Hepatocyte (in vitro differentiated cells): ENCODE measurements at regions not wholly inside any gene's neighbourhood (a gene's known extent, or its start where the extent isn't known, plus 50 kb on each side); places are given as distances from the start of the nearest gene placed in this dataset. TPM values are rescaled to one million over a fixed set of nuclear protein-coding genes. Genes with fewer than 3 reads are reported as not detected.

Experiments used
- DNase-seq: peaks from one replicate; pipeline ENCODE4 v3.0.0-alpha.2; 2016; ENCODE audit warnings: low spot score
- H2AFZ ChIP-seq: fragments of 200-600 bp; sonication (generic); 2 replicates; pipeline ENCODE4 v1.6.0; 2016; ENCODE audit warnings: antibody characterized with exemption, mild to moderate bottlenecking
- H3K27ac ChIP-seq: fragments of 200-600 bp; sonication (generic); 2 replicates; pipeline ENCODE4 v1.5.1; 2016; ENCODE audit warnings: mild to moderate bottlenecking
- H3K27me3 ChIP-seq: fragments of 200-600 bp; sonication (generic); 2 replicates; pipeline ENCODE4 v1.6.1; 2016
- H3K36me3 ChIP-seq: fragments of 200-600 bp; sonication (generic); replicated peaks from 2 replicates; pipeline ENCODE4 v1.5.1; 2016; ENCODE audit warnings: low read depth; ENCODE audit not compliant: insufficient read depth
- H3K4me1 ChIP-seq: fragments of 200-600 bp; sonication (generic); 2 replicates; pipeline ENCODE4 v1.5.1; 2016; ENCODE audit warnings: mild to moderate bottlenecking, moderate library complexity; ENCODE audit not compliant: insufficient read depth
- H3K4me2 ChIP-seq: fragments of 200-600 bp; sonication (generic); 2 replicates; pipeline ENCODE4 v1.6.0; 2016
- H3K4me3 ChIP-seq: fragments of 200-600 bp; sonication (generic); 2 replicates; pipeline ENCODE4 v1.5.1; 2016; ENCODE audit warnings: mild to moderate bottlenecking
- H3K79me2 ChIP-seq: fragments of 200-600 bp; sonication (generic); 2 replicates; pipeline ENCODE4 v1.6.0; 2017; ENCODE audit warnings: mild to moderate bottlenecking
- H3K9me2 ChIP-seq: fragments of 200-600 bp; sonication (generic); replicated peaks from 2 replicates; pipeline ENCODE4 v1.6.0; 2017; ENCODE audit warnings: mild to moderate bottlenecking; ENCODE audit not compliant: insufficient read depth
- H3K9me3 ChIP-seq: fragments of 200-600 bp; sonication (generic); 2 replicates; pipeline ENCODE4 v1.5.1; 2016; ENCODE audit warnings: low read depth, mild to moderate bottlenecking
- H4K20me1 ChIP-seq: fragments of 200-600 bp; sonication (generic); 2 replicates; pipeline ENCODE4 v1.6.0; 2016; ENCODE audit warnings: mild to moderate bottlenecking; ENCODE audit not compliant: insufficient read depth, poor library complexity, severe bottlenecking
- EZH2 ChIP-seq: fragments of 200-600 bp; sonication (generic); IDR thresholded peaks from 2 replicates; pipeline ENCODE4 v1.6.1; 2016; ENCODE audit warnings: antibody characterized with exemption, mild to moderate bottlenecking, borderline replicate concordance
- EZH2phosphoT487 ChIP-seq: fragments of 200-600 bp; sonication (generic); IDR thresholded peaks from one replicate; pipeline ENCODE4 v1.6.1; 2018; ENCODE audit warnings: antibody characterized with exemption, mild to moderate bottlenecking, low read depth, moderate library complexity; ENCODE audit not compliant: unreplicated experiment, severe bottlenecking
- WGBS: methylation state at CpG from one replicate; pipeline ENCODE4 v1.1.6; 2016; ENCODE audit warnings: low lambda C conversion rate; ENCODE audit errors: missing lambda C conversion rate; 5-methylcytosine and 5-hydroxymethylcytosine counted together
- small RNA-seq: library from RNA; depleted of rRNA; stranded (forward); fragments of <200 nt; gene quantifications from one replicate; pipeline ENCODE3, GENCODE V24; 2014
- TF ChIP-seq, protein P1 (sequence below): fragments of 200-600 bp; sonication (generic); IDR thresholded peaks from 2 replicates; pipeline ENCODE4 v1.5.1; 2016; ENCODE audit warnings: antibody characterized with exemption, mild to moderate bottlenecking; ENCODE audit not compliant: poor library complexity

DNA sequence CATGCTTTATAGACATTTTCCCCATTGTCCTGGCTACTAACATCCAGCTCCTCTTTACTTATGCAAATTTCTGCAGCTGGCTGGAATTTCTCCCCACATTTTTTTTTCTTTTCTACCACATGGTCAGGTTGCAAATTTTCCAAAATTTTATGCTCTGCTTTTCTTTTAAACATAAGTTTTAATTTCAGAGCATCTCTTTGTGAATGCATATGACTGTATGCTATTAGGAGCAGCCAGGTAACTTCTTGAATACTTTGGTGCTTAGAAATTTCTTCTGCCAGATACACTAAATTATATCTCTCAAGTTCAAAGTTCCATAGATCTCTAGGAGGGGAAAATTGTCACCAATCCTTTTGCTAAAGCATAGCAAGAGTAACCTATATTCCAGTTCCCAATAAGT lies 365.9 kb downstream of the LRFN5 start:
- no peak for TF ChIP-seq EZH2phosphoT487
- TF ChIP-seq, protein P1, sequence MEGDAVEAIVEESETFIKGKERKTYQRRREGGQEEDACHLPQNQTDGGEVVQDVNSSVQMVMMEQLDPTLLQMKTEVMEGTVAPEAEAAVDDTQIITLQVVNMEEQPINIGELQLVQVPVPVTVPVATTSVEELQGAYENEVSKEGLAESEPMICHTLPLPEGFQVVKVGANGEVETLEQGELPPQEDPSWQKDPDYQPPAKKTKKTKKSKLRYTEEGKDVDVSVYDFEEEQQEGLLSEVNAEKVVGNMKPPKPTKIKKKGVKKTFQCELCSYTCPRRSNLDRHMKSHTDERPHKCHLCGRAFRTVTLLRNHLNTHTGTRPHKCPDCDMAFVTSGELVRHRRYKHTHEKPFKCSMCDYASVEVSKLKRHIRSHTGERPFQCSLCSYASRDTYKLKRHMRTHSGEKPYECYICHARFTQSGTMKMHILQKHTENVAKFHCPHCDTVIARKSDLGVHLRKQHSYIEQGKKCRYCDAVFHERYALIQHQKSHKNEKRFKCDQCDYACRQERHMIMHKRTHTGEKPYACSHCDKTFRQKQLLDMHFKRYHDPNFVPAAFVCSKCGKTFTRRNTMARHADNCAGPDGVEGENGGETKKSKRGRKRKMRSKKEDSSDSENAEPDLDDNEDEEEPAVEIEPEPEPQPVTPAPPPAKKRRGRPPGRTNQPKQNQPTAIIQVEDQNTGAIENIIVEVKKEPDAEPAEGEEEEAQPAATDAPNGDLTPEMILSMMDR = no peak
- TF ChIP-seq EZH2 = no peak
- Histone ChIP-seq H3K79me2 (no peaks in the 10 kb centered on the region), H3K9me3 (no peaks in the 10 kb centered on the region), H3K4me1 (no peaks in the 10 kb centered on the region), H2AFZ (no peak overlapping the region), H3K27me3 (no peaks in the 10 kb centered on the region), H3K36me3 (no peaks in the 10 kb centered on the region), H4K20me1 (no peaks in the 10 kb centered on the region), H3K9me2 (no peaks in the 10 kb centered on the region), H3K4me2 (no peak overlapping the region), H3K4me3 (no peak overlapping the region), H3K27ac (no peak overlapping the region)
- no peak for DNase-seq

DNA sequence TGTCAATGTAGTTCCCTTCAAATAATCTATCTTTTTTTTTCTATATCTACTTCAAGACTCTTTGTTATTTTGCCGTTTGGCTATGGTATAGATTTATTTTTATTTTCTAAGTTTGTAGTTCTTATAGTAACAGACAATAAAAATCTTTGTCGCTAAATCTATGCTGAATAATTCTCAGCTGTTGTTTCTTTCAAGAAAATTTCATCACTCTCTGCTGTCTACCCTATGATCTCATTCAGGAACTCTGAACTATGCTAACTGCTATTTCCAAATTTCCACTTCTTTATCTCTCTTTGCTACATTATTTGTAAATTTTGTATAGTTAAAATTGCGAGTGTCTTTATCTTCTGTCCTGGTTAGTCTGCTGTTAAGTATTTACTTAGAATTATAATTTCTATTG lies 353.6 kb downstream of the LRFN5 start:
- 76% methylated on average over 3 of the region's 3 CpGs for WGBS
- no peaks in the 10 kb centered on the region for H3K27me3 ChIP-seq
- no peaks in the 10 kb centered on the region for H4K20me1 ChIP-seq
- no peak overlapping the region for H3K4me2 ChIP-seq
- no peak overlapping the region for H3K4me3 ChIP-seq
- no peak overlapping the region for H3K27ac ChIP-seq
- DNase-seq = no peak
- H3K79me2 ChIP-seq = no peaks in the 10 kb centered on the region
- no peaks in the 10 kb centered on the region for H3K4me1 ChIP-seq
- H3K9me2 ChIP-seq = no peaks in the 10 kb centered on the region
- H2AFZ ChIP-seq = no peak overlapping the region
- H3K36me3 ChIP-seq = no peaks in the 10 kb centered on the region
- H3K9me3 ChIP-seq = no peaks in the 10 kb centered on the region
- TF ChIP-seq EZH2 (no peak), EZH2phosphoT487 (no peak)
- TF ChIP-seq, protein P1 = no peak

- H3K9me2 ChIP-seq = no peaks in the 10 kb centered on the region
- no peak overlapping the region for H3K27ac ChIP-seq
- H3K36me3 ChIP-seq = no peaks in the 10 kb centered on the region
- 43% methylated on average over 1 of the region's 1 CpG for WGBS
- H2AFZ ChIP-seq = no peak overlapping the region
- H3K4me3 ChIP-seq = no peak overlapping the region
- no peaks in the 10 kb centered on the region for H3K4me1 ChIP-seq
- DNase-seq = no peak
- H3K4me2 ChIP-seq = no peak overlapping the region
- no peak for TF ChIP-seq EZH2phosphoT487
- no peaks in the 10 kb centered on the region for H3K9me3 ChIP-seq
- no peaks in the 10 kb centered on the region for H3K27me3 ChIP-seq
- no peaks in the 10 kb centered on the region for H3K79me2 ChIP-seq
- H4K20me1 ChIP-seq = no peaks in the 10 kb centered on the region
Measured at GRCh38 chr14:41957459-41957858, 350.8 kb downstream of the LRFN5 start.

Small RNA genes lying in the stretch of these regions (small RNA-seq; reads per million reads assigned to genes)
- gene AL163153.1 (not detected), gene AL358913.1 (not detected), gene AL442163.3 (not detected)
